ENCODE measurements at regions not wholly inside any gene's neighbourhood (a gene's known extent, or its start where the extent isn't known, plus 50 kb on each side); places are given as distances from the start of the nearest gene placed in this dataset.

DNA sequence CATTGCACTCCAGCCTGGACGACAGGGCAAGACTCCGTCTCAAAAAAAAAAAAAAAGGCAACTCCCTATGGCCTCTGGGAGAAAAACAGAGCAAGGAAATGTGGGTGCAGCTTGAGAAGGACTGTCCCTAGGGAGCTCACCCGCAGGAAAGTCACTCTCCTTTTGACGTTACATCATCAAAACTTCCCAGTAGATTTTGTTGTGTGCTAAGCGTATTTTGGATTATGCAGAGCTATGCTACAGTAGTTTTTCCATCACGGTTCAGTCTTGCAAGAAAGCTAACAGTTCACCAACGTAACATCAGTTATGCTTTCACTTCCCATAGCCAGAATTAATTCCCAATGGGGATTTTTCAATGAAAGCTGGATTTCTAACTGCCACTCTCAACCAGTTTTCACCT is 138.8 kb downstream of the HSD17B3 start:
- no peak for TF ChIP-seq POLR2A (IDR thresholded peaks at IDR 0.05; ENCODE audit: low read depth, low read length)
- TF ChIP-seq GATA2 (IDR thresholded peaks at IDR 0.05; ENCODE audit: insufficient read depth, insufficient read length, low read depth, low read length) = no peak
- TF ChIP-seq, protein P1, sequence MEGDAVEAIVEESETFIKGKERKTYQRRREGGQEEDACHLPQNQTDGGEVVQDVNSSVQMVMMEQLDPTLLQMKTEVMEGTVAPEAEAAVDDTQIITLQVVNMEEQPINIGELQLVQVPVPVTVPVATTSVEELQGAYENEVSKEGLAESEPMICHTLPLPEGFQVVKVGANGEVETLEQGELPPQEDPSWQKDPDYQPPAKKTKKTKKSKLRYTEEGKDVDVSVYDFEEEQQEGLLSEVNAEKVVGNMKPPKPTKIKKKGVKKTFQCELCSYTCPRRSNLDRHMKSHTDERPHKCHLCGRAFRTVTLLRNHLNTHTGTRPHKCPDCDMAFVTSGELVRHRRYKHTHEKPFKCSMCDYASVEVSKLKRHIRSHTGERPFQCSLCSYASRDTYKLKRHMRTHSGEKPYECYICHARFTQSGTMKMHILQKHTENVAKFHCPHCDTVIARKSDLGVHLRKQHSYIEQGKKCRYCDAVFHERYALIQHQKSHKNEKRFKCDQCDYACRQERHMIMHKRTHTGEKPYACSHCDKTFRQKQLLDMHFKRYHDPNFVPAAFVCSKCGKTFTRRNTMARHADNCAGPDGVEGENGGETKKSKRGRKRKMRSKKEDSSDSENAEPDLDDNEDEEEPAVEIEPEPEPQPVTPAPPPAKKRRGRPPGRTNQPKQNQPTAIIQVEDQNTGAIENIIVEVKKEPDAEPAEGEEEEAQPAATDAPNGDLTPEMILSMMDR (IDR thresholded peaks at IDR 0.05; ENCODE audit: extremely low read depth in 1 of 2, insufficient read depth in 1 of 2, low read depth in 1 of 2, low read length in 2 of 2) = no peak
- TF ChIP-seq MYC (IDR thresholded peaks at IDR 0.05; ENCODE audit: low read depth, low read length) = no peak
- no peak for TF ChIP-seq JUN (IDR thresholded peaks at IDR 0.05; ENCODE audit: borderline replicate concordance, insufficient read depth, insufficient read length, low read depth)
- TF ChIP-seq POLR2AphosphoS5 (IDR thresholded peaks at IDR 0.05; ENCODE audit: insufficient read depth, low read depth, low read length) = no peak
- FAIRE-seq (no peak), DNase-seq (ENCODE audit: low read depth, low spot score) (no peak)
- Histone ChIP-seq H4K20me1 (replicated peaks; ENCODE audit: control insufficient read depth, extremely low read depth, insufficient read depth, low read length) (no peaks in the 10 kb centered on the region), H3K9me3 (replicated peaks; ENCODE audit: control insufficient read depth, insufficient read depth, low read length) (no peaks in the 10 kb centered on the region), H3K4me3 (replicated peaks in 1 of 3; ENCODE audit: insufficient read depth in 1 of 3, low read depth in 1 of 3, low read length in 3 of 3) (no peak overlapping the region), H3K36me3 (ENCODE audit: control insufficient read depth in 2 of 2, extremely low read depth in 1 of 2, insufficient read depth in 2 of 2, low read length in 2 of 2) (no peaks in the 10 kb centered on the region), H3K27ac (ENCODE audit: insufficient read depth, low read depth, low read length) (no peak overlapping the region), H3K4me2 (ENCODE audit: insufficient read depth, low read length) (no peak overlapping the region), H3K79me2 (ENCODE audit: control insufficient read depth, insufficient read depth, low read length) (no peaks in the 10 kb centered on the region), H2AFZ (ENCODE audit: low read depth, low read length) (no peak overlapping the region), H3K9me1 (replicated peaks; ENCODE audit: control insufficient read depth, extremely low read depth, insufficient read depth, low read length) (no peaks in the 10 kb centered on the region), H3K4me1 (ENCODE audit: control insufficient read depth, extremely low read depth, insufficient read depth, low read length) (peaks cover 12% of the 10 kb centered on the region), H3K9ac (replicated peaks; ENCODE audit: extremely low read depth, insufficient read depth, low read length) (no peak overlapping the region), H3K27me3 (ENCODE audit: control insufficient read depth in 2 of 2, insufficient read depth in 2 of 2, low read length in 2 of 2) (peaks cover 0 to 4% of the 10 kb centered on the region in 2 experiments)
- ChIA-PET POLR2A (no interaction called here), CTCF (interaction anchor here (1.0 kb wide), 2 partner anchors 19 to 55 kb away, joined by 3 to 4 read pairs; no protein-coding TSS in a partner anchor)
- intact Hi-C loops (cut with micrococcal nuclease) (no loop called here), dilution Hi-C loops (cut with MboI; ENCODE audit: extremely low pct_ligation_motif_present, low sequenced_read_pairs) (no loop called here)
- BruUV-seq (replicated peaks) = no TSS peak

DNA sequence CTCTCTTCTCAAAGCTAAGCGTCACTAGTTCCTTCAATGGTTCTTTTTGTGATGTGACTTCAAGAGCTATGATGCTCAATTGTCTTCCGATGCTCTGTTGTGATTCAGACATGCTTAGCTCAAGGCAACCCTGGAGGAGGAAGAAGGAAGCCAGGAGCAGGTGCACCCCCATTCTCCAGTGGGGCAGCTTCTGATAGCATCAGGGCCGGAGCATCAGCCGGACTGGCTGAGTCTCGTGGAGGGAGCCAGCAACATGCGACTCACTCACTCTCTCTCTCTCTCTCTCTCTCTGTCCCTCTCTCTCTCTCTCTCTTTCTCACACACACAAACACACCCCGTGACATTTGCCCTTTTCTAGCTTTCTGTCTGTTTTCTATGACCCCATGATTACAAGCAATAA is 140.2 kb downstream of the HSD17B3 start:
- DNase-seq (ENCODE audit: low read depth, low spot score) = no peak
- Histone ChIP-seq H3K9me1 (replicated peaks; ENCODE audit: control insufficient read depth, extremely low read depth, insufficient read depth, low read length) (no peaks in the 10 kb centered on the region), H3K9ac (replicated peaks; ENCODE audit: extremely low read depth, insufficient read depth, low read length) (no peak overlapping the region), H3K4me1 (ENCODE audit: control insufficient read depth, extremely low read depth, insufficient read depth, low read length) (peaks cover 12% of the 10 kb centered on the region), H3K9me3 (replicated peaks; ENCODE audit: control insufficient read depth, insufficient read depth, low read length) (no peaks in the 10 kb centered on the region), H3K79me2 (ENCODE audit: control insufficient read depth, insufficient read depth, low read length) (no peaks in the 10 kb centered on the region), H3K27me3 (ENCODE audit: control insufficient read depth in 2 of 2, insufficient read depth in 2 of 2, low read length in 2 of 2) (peaks cover 0 to 4% of the 10 kb centered on the region in 2 experiments), H2AFZ (ENCODE audit: low read depth, low read length) (no peak overlapping the region), H3K4me2 (ENCODE audit: insufficient read depth, low read length) (no peak overlapping the region), H3K27ac (ENCODE audit: insufficient read depth, low read depth, low read length) (no peak overlapping the region), H3K4me3 (replicated peaks in 1 of 3; ENCODE audit: insufficient read depth in 1 of 3, low read depth in 1 of 3, low read length in 3 of 3) (no peak overlapping the region), H4K20me1 (replicated peaks; ENCODE audit: control insufficient read depth, extremely low read depth, insufficient read depth, low read length) (no peaks in the 10 kb centered on the region), H3K36me3 (ENCODE audit: control insufficient read depth in 2 of 2, extremely low read depth in 1 of 2, insufficient read depth in 2 of 2, low read length in 2 of 2) (no peaks in the 10 kb centered on the region)
- no peak for FAIRE-seq
- ChIA-PET CTCF (interaction anchor here (1.2 to 1.3 kb wide), 2 partner anchors 9 to 11 kb away, joined by 5 to 6 read pairs; no protein-coding TSS in a partner anchor), POLR2A (no interaction called here)
- TF ChIP-seq GATA2 (IDR thresholded peaks at IDR 0.05; ENCODE audit: insufficient read depth, insufficient read length, low read depth, low read length) = no peak
- TF ChIP-seq FOS (IDR thresholded peaks at IDR 0.05; ENCODE audit: borderline replicate concordance, insufficient read depth, low read length) = no peak
- no peak for TF ChIP-seq POLR2AphosphoS5 (IDR thresholded peaks at IDR 0.05; ENCODE audit: insufficient read depth, low read depth, low read length)
- TF ChIP-seq JUN (IDR thresholded peaks at IDR 0.05; ENCODE audit: borderline replicate concordance, insufficient read depth, insufficient read length, low read depth) = no peak
- TF ChIP-seq MAX (IDR thresholded peaks at IDR 0.05; ENCODE audit: insufficient read depth, insufficient read length) = no peak
- no peak for TF ChIP-seq EZH2 (IDR thresholded peaks at IDR 0.05; ENCODE audit: borderline replicate concordance, low read depth, low read length, severe bottlenecking)
- TF ChIP-seq, protein P1 (IDR thresholded peaks at IDR 0.05; ENCODE audit: extremely low read depth in 1 of 2, insufficient read depth in 1 of 2, low read depth in 1 of 2, low read length in 2 of 2) = no peak
- no peak for TF ChIP-seq MYC (IDR thresholded peaks at IDR 0.05; ENCODE audit: low read depth, low read length)
- TF ChIP-seq POLR2A (IDR thresholded peaks at IDR 0.05; ENCODE audit: low read depth, low read length) = no peak
- intact Hi-C loops (cut with micrococcal nuclease) (no loop called here), dilution Hi-C loops (cut with MboI; ENCODE audit: extremely low pct_ligation_motif_present, low sequenced_read_pairs) (no loop called here)
- BruUV-seq (replicated peaks) = no TSS peak

All from endothelial cell of umbilical vein (primary cell).